Ovary (tissue), 7 donors: ENCODE measurements at regions not wholly inside any gene's neighbourhood (a gene's known extent, or its start where the extent isn't known, plus 50 kb on each side); places are given as distances from the start of the nearest gene placed in this dataset. TPM values are rescaled to one million over a fixed set of nuclear protein-coding genes. Genes with fewer than 3 reads are reported as not detected.
"Not testable (repeated sequence)": the region's sequence is repeated elsewhere in the genome, so short reads cannot be mapped to it uniquely, and the experiment has no call there.

Source experiments
- DNase-seq, 5 donors: peaks; one replicate each; pipeline ENCODE4 v3.0.0-alpha.2; 2019 to 2020
- H3K27ac ChIP-seq, 2 donors: fragments of 200-600 bp; one replicate each; pipeline versions ENCODE4 v1.5.1 to v1.8.0; 2019 to 2022
- H3K27me3 ChIP-seq: fragments of 200-600 bp; one replicate; pipeline ENCODE4 v1.8.0; 2022
- H3K36me3 ChIP-seq: fragments of 200-600 bp; sonication (generic); one replicate; pipeline ENCODE4 v1.5.1; 2019
- H3K4me1 ChIP-seq: one replicate; pipeline ENCODE4 v1.8.1; 2013; ENCODE audit warnings: mild to moderate bottlenecking, moderate library complexity; ENCODE audit not compliant: insufficient read depth
- H3K4me3 ChIP-seq: fragments of 200-600 bp; sonication (generic); one replicate; pipeline ENCODE4 v1.5.1; 2017
- H3K9me3 ChIP-seq, 2 donors: fragments of 200-600 bp in 1 of 2; sonication (generic) in 1 of 2; one replicate each; pipeline versions ENCODE4 v1.5.1 to v1.8.1; 2013 to 2019; ENCODE audit warnings: mild to moderate bottlenecking in 1 of 2, moderate library complexity in 1 of 2
- WGBS, 3 donors: extraction: QIAGEN DNeasy Blood & Tissue Kit in 1 of 3; methylation state at CpG; one replicate each; pipeline versions ENCODE4 v1.1.5 to v1.1.7; 2013 to 2017; 5-methylcytosine and 5-hydroxymethylcytosine counted together
- intact Hi-C, 4 donors: fragments of 100-400 bp; cut with DNase I; formaldehyde crosslinking; loops; one replicate each; pipeline versions ENCODE4 v1.11.0 to v1.15.1; 2022 to 2023
- microRNA-seq, 3 donors: library from miRNA; unstranded; fragments of <30 nt; microRNA quantifications; one replicate each; pipeline versions ENCODE4 to v1.2.0, GENCODE V29; 2019 to 2020
- small RNA-seq: library from RNA; depleted of rRNA; stranded (forward); fragments of <200 nt; gene quantifications from one replicate; pipeline ENCODE3, GENCODE V24; 2016
- donor health status: DM: no; HTN: no; CAD: no; lungs with moderate emphysema.
- donor health status: DM: no; HTN: no; CAD: no.
- donor health status: Bipolar disorder and iron deficiency.
- donor health status: DM: no; HTN: no; CAD: no.
- donor health status: DM: yes; HTN: yes; CAD: no.

DNA sequence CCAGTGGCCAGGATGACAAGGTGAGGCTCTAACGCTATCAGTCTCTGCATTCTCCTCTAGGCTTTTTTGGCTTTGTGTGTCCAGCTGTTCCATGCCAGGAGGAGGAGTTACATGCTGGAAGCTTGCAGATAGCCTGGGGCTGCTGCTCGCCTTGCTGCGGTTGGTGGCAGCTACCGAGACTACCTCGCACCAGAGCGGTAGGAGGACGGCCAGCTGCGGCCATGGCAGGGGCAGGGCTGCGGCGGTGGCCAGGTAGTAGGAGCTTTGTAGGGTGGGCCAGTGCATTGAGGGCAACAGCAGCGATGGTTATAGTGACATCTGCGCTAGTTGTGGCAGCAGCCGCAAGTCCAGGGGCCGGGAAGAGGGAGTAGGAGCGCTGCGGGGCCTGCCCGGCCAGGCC is 75.9 kb upstream of the POTEB3 start:
- intact Hi-C loops: not testable (repeated sequence)
- 92% methylated on average over 3 of the region's 17 CpGs; no CpG with 5 or more reads in 2 of the 3 donors for WGBS, 3 donors

DNA sequence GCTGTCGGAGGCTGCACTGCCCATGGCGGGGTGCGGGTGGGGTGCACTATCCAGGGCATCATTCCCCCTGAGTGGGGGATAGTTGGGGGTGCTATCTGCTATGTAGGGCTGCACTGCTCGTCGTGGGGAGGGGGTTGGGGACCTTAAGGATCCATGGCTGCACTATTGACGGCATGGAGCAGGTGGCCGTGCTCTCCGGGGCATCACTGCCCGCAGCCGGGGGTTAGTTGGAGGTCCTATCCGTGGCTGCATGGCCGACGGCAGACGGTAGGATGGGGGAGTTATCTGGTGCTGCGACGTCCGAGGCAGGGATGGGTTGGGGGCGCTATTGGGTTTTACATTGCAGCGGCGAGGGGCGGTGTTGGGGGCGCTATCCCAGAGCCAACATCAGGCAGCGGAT is 75.0 kb upstream of the POTEB3 start:
- H3K4me3 ChIP-seq, H3K27ac ChIP-seq, H3K27me3 ChIP-seq, H3K36me3 ChIP-seq, H3K4me1 ChIP-seq, intact Hi-C loops, H3K9me3 ChIP-seq, DNase-seq: not testable (repeated sequence)
- WGBS, 3 donors: 0% methylated on average over 2 of the region's 23 CpGs; no CpG with 5 or more reads in 2 of the 3 donors

More for the DNA sequence above, 75.9 kb upstream of the POTEB3 start:
- not testable (repeated sequence) for H3K9me3 ChIP-seq, H3K36me3 ChIP-seq, H3K27ac ChIP-seq, H3K4me3 ChIP-seq, DNase-seq, H3K27me3 ChIP-seq, H3K4me1 ChIP-seq

DNA sequence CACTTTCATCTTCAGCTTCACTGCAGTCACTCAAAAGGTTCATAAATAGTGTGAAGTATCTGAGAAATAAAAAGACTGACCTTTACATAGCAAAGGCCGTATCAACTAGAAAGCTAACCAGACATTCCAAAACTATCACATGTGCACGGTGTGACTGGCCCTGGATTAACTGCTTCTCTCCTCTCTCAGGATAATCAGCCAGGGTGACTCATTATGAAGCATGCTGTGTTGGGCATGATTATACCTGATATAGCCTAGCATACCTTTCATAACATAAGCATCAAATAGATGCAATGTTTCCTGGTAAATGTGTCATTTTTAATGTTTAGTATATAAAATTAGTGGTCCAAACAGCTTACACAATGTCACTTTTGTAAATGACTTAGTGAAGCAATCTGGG is 62.7 kb upstream of the POTEB3 start:
- H3K27ac ChIP-seq, H3K9me3 ChIP-seq, H3K4me3 ChIP-seq, DNase-seq, intact Hi-C loops, H3K4me1 ChIP-seq, H3K27me3 ChIP-seq, H3K36me3 ChIP-seq: not testable (repeated sequence)
- no CpG with 5 or more reads among the region's 2 CpGs for WGBS, 3 donors

Small RNA genes lying in the stretch of these regions (microRNA-seq; reads per million reads assigned to microRNA genes)
- 0 reads per million in 3 donors for gene MIR5701-2

Small RNA genes lying in the stretch of these regions (small RNA-seq; reads per million reads assigned to genes)
- gene AC135068.3 (not detected), gene MIR5701-2 (not detected)
